ENCODE measurements at regions not wholly inside any gene's neighbourhood (a gene's known extent, or its start where the extent isn't known, plus 50 kb on each side); places are given as distances from the start of the nearest gene placed in this dataset.

DNA sequence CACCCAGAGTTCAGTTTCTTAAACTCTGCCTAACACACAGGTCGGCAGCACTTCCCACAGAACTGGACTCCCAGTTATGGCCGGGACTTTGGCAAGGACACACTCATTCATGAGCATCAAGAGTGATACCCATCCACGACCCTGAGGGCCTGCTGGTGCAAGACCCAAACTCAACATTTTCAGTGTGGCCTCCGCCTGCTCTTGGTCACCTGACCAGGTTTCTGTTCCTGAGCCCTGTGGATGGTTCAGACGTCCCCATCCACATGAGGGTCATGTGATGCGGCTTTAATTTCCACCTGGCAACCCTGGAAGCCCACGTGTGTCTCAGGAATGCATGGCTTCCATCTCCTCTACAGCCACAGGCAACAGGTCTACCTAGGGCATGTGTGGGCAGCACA is 245.3 kb downstream of the DLL1 start:
- no peak for TF ChIP-seq CTCF (IDR thresholded peaks at IDR 0.05; ENCODE audit: insufficient read depth, low read length)
- no peak for DNase-seq (ENCODE audit: low read depth)
- H3K4me3 ChIP-seq (ENCODE audit: low read depth, low read length), result no peak overlapping the region

- no peak overlapping the region for H3K4me3 ChIP-seq (ENCODE audit: low read depth, low read length)
- DNase-seq (ENCODE audit: low read depth), result no peak
- no peak for TF ChIP-seq CTCF (IDR thresholded peaks at IDR 0.05; ENCODE audit: insufficient read depth, low read length)
Observed at GRCh38 chr6:170044836-170045562, 245.9 kb downstream of the DLL1 start.

DNA sequence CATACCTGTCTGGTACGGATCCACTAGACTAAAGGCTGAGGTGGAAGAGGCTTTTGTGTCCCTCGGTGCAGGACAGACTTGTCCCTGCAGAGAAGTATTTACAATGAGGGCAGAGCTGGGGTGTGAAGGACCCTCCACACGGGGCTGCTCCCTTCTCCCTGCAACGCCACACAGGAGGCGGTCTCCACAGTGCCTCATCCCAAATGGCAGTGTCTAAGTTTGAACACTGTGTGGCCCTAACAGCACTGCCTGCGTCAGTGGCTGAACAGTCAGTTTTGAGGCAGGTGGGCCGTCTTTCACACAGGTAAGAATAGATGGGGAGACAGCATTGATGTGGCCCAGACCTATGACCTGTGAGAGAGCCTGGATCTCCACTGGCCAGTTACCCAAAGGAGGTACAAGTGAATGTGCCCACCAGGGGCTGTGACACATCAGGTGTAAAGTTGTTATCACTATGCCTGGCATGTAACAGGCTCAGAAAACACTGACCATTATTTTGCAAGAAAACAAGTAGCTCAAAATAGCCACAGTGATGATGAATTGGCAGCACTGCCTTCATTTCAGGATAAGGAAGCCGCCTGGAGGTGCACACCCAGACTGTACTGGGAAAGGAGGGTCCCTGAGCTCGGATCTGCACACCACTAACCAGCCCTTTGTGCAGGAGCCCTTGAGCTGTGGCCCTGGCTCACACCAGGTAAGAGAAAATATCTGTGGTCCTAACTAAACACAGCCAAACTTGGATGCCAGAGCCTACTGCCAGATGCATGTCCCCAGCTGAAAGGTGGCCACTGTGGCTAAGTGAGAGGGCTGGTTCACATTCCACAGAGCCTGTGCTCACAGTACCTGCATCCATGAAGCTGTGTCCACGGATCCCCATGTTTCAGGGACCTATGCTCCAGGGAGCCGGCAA is 246.7 kb downstream of the DLL1 start:
- no peak for TF ChIP-seq CTCF (IDR thresholded peaks at IDR 0.05; ENCODE audit: insufficient read depth, low read length)
- no peak for DNase-seq (ENCODE audit: low read depth)
- H3K4me3 ChIP-seq (ENCODE audit: low read depth, low read length), result no peak overlapping the region

DNA sequence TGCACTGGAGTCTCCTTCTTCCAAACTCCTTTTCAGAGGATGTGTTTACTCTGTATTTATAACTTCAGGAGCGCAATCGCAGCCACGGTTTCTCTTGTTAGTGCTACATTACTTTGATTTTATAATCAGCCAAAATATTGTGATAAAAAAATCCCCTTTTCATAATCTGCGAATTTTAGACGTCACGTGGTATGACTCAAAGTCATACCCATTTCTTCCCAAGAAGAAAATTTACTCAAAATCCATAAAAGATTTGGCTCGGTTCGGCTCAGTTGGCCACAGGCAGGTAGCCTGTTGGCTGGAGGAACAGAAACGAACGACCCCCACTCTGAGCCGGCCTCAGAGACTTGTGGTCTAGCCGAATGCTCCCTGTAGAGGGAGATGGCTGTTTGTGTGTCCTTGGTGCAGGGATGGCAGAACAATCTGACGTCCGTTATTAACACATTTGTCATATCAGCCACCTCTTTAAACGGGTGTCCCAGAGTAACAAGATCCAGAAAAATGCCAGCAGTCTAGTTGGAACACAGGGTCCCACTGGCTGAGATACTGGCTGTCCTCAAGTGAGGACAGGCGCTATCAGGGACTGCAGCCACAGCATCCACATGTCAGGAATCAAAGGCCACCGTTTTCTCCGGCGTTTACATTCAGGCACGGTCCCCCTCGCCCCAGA is 247.6 kb downstream of the DLL1 start:
- TF ChIP-seq CTCF (IDR thresholded peaks at IDR 0.05; ENCODE audit: insufficient read depth, low read length), result no peak
- no peak for DNase-seq (ENCODE audit: low read depth)
- H3K4me3 ChIP-seq (ENCODE audit: low read depth, low read length), result no peak overlapping the region

GRCh38 chr6:170042596-170043118 is 248.2 kb downstream of the DLL1 start:
- no peak overlapping the region for H3K4me3 ChIP-seq (ENCODE audit: low read depth, low read length)
- DNase-seq (ENCODE audit: low read depth), result no peak
- no peak for TF ChIP-seq CTCF (IDR thresholded peaks at IDR 0.05; ENCODE audit: insufficient read depth, low read length)

DNA sequence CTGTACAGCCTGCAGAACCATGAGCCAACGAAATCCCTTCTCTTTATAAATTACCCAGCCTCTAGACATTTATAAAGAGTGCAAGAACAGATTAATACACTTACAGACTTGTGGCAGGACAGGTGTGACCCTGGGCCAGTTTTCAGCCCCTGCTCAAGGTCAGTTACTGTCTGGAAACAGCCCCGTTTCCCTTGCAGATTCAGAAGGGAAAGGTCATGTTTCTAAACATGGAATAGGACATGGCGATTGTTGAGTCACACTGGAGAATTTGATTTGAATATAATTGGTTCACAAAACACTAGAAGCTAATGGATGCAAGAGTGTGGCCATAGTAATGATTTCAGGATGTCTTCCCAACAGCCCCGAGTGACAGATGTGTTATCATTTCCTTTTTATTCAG is 248.8 kb downstream of the DLL1 start:
- DNase-seq (ENCODE audit: low read depth), result no peak
- no peak for TF ChIP-seq CTCF (IDR thresholded peaks at IDR 0.05; ENCODE audit: insufficient read depth, low read length)
- no peak overlapping the region for H3K4me3 ChIP-seq (ENCODE audit: low read depth, low read length)
